Gastroesophageal sphincter (tissue), 3 donors: ENCODE measurements at regions not wholly inside any gene's neighbourhood (a gene's known extent, or its start where the extent isn't known, plus 50 kb on each side); places are given as distances from the start of the nearest gene placed in this dataset.

Experiments used
- POLR2A ChIP-seq, 2 donors: fragments of 450-650 bp; IDR thresholded peaks; one replicate each; pipeline ENCODE4 v1.6.1; 2017; ENCODE audit warnings: antibody characterized with exemption in 2 of 2, mild to moderate bottlenecking in 2 of 2, moderate library complexity in 1 of 2
- POLR2AphosphoS5 ChIP-seq: sonication (generic); formaldehyde crosslinking; IDR thresholded peaks from one replicate; pipeline ENCODE4 v1.6.1; 2017; ENCODE audit warnings: antibody characterized with exemption
- TF ChIP-seq, protein P1 (sequence below), 4 experiments: fragments of 200-600 bp in 2 of 4; fragments of 450-650 bp in 2 of 4; sonication (generic) in 1 of 4; IDR thresholded peaks; one replicate each; pipeline ENCODE4 v1.5.1; 2017 to 2019; ENCODE audit warnings: antibody characterized with exemption in 4 of 4, mild to moderate bottlenecking in 2 of 4, moderate library complexity in 2 of 4

DNA sequence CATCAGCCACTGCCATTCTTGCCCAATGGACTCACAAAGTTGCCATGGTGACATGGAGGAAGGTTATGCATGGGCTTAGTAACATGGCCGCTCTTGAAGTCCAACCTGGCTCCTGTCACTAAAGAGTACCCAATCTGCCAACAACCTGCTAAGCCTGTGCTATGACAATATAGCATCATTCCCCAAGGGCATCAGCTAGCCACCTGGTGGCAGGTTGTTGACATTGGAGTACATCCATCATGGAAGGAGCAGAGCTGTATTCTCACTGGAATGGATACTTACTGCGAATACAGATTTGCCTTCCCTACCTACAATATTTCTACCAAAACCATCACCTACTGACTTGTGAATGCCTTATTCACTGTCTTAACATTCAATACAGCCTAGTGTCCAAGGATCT lies 138.9 kb upstream of the RORA start:
- TF ChIP-seq, protein P1, sequence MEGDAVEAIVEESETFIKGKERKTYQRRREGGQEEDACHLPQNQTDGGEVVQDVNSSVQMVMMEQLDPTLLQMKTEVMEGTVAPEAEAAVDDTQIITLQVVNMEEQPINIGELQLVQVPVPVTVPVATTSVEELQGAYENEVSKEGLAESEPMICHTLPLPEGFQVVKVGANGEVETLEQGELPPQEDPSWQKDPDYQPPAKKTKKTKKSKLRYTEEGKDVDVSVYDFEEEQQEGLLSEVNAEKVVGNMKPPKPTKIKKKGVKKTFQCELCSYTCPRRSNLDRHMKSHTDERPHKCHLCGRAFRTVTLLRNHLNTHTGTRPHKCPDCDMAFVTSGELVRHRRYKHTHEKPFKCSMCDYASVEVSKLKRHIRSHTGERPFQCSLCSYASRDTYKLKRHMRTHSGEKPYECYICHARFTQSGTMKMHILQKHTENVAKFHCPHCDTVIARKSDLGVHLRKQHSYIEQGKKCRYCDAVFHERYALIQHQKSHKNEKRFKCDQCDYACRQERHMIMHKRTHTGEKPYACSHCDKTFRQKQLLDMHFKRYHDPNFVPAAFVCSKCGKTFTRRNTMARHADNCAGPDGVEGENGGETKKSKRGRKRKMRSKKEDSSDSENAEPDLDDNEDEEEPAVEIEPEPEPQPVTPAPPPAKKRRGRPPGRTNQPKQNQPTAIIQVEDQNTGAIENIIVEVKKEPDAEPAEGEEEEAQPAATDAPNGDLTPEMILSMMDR (IDR thresholded peaks at IDR 0.05): no peak
- no peak for TF ChIP-seq POLR2A (IDR thresholded peaks at IDR 0.05)
- TF ChIP-seq POLR2AphosphoS5: no peak
